ENCODE measurements at regions not wholly inside any gene's neighbourhood (a gene's known extent, or its start where the extent isn't known, plus 50 kb on each side); places are given as distances from the start of the nearest gene placed in this dataset.
"Not testable (repeated sequence)": the region's sequence is repeated elsewhere in the genome, so short reads cannot be mapped to it uniquely, and the experiment has no call there.

- DNase-seq (ENCODE audit: low read depth) = no peak
- H3K4me3 ChIP-seq (ENCODE audit: low read depth, low read length) = no peak overlapping the region
- TF ChIP-seq, protein P1, sequence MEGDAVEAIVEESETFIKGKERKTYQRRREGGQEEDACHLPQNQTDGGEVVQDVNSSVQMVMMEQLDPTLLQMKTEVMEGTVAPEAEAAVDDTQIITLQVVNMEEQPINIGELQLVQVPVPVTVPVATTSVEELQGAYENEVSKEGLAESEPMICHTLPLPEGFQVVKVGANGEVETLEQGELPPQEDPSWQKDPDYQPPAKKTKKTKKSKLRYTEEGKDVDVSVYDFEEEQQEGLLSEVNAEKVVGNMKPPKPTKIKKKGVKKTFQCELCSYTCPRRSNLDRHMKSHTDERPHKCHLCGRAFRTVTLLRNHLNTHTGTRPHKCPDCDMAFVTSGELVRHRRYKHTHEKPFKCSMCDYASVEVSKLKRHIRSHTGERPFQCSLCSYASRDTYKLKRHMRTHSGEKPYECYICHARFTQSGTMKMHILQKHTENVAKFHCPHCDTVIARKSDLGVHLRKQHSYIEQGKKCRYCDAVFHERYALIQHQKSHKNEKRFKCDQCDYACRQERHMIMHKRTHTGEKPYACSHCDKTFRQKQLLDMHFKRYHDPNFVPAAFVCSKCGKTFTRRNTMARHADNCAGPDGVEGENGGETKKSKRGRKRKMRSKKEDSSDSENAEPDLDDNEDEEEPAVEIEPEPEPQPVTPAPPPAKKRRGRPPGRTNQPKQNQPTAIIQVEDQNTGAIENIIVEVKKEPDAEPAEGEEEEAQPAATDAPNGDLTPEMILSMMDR (IDR thresholded peaks at IDR 0.05; ENCODE audit: control insufficient read depth, extremely low read depth, insufficient read depth) = no peak
Measured at GRCh38 chr1:230561570-230561969, 80.7 kb upstream of the COG2 start.

DNA sequence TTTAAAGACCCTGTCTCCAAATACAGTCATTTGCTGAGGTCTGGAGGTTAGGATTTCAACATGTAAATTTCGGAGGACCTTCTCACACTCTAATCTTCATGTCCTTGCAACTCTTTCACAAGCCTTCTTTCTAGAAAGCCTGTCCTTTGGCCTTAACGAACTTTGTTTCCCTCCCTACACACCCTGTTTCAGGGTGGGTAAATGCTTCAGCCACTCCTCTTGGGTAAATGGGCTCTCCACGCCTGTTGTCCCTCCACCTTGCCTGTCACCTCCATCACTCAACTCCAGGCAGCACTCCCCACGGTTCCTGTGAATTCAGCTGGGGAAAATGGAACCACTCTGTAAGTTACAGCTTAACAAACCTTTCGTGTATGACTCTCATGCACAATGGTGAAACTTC, 84.0 kb upstream of the COG2 start:
- DNase-seq (ENCODE audit: low read depth) = no peak
- H3K4me3 ChIP-seq (ENCODE audit: low read depth, low read length) = no peak overlapping the region
- TF ChIP-seq, protein P1 (IDR thresholded peaks at IDR 0.05; ENCODE audit: control insufficient read depth, extremely low read depth, insufficient read depth) = no peak

- H3K4me3 ChIP-seq (ENCODE audit: low read depth, low read length) = no peak overlapping the region
- no peak for DNase-seq (ENCODE audit: low read depth)
- TF ChIP-seq, protein P1 (IDR thresholded peaks at IDR 0.05; ENCODE audit: control insufficient read depth, extremely low read depth, insufficient read depth) = no peak
Measured at GRCh38 chr1:230556453-230556852, 85.8 kb upstream of the COG2 start.

DNA sequence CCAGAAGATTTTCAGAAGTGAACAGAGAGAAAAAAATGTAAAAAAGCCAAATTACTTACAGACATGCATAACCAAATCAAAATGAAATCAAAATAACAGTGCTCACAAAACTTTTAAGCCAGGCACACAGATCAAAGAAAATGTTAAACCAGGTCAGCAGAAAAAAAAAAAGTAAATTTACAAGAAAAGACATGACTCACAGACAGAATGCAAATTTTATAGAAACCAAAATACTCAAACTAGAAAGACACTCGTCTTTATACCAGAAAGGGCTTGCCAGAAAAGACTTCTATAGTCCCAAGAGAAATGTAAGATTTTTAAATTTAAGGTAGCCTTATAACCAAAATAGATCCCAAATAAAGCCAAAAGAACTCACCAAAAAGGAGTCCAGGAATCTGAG, 86.5 kb upstream of the COG2 start:
- no peak for DNase-seq (ENCODE audit: low read depth)
- TF ChIP-seq, protein P1 (IDR thresholded peaks at IDR 0.05; ENCODE audit: control insufficient read depth, extremely low read depth, insufficient read depth) = no peak
- no peak overlapping the region for H3K4me3 ChIP-seq (ENCODE audit: low read depth, low read length)

DNA sequence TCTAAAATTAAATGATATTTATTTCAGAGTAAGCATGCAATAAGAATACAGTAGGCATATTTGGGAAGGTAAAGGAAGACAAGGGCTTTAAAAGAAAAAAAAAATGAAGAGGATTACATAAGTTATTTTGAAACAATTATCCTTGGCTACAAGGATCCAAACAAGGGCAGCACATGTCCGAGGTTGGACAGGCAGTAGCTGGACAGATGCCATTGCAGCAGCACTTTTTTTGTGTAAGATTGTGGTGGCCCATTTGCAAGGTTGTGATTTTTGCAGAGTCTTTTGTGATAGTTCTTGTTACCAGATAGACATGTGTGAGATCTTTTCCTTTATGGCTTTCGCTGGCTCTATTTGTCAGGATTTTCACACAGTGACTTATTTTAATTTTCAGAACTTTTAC, 89.4 kb upstream of the COG2 start:
- DNase-seq (ENCODE audit: low read depth) = no peak
- no peak overlapping the region for H3K4me3 ChIP-seq (ENCODE audit: low read depth, low read length)
- TF ChIP-seq, protein P1 (IDR thresholded peaks at IDR 0.05; ENCODE audit: control insufficient read depth, extremely low read depth, insufficient read depth) = no peak

DNA sequence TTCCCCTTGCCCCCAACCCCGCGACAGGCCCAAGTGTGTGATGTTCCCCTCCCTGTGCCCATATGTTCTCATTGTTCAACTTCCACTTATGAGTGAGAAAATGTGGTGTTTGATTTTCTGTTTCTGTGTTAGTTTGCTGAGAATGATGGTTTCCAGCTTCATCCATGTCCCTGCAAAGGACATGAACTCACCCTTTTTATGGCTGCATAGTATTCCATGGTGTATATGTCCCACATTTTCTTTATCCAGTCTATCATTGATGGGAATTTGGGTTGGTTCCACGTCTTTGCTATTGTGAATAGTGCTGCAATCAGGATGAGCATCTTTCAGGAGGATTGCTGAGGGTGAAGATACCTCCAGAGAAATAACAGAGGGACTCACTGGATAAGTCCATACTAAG, 91.3 kb upstream of the COG2 start:
- not testable (repeated sequence) for DNase-seq (ENCODE audit: low read depth); H3K4me3 ChIP-seq (ENCODE audit: low read depth, low read length)

- no peak for DNase-seq (ENCODE audit: low read depth)
- H3K4me3 ChIP-seq (ENCODE audit: low read depth, low read length) = no peak overlapping the region
- TF ChIP-seq, protein P1 (IDR thresholded peaks at IDR 0.05; ENCODE audit: control insufficient read depth, extremely low read depth, insufficient read depth) = no peak
Measured at GRCh38 chr1:230550428-230550827, 91.9 kb upstream of the COG2 start.

GRCh38 chr1:230549625-230550024, 92.7 kb upstream of the COG2 start:
- TF ChIP-seq, protein P1 (IDR thresholded peaks at IDR 0.05; ENCODE audit: control insufficient read depth, extremely low read depth, insufficient read depth) = no peak
- no peak for DNase-seq (ENCODE audit: low read depth)
- no peak overlapping the region for H3K4me3 ChIP-seq (ENCODE audit: low read depth, low read length)

Measured in LNCaP clone FGC (cell line).